ENCODE measurements at regions not wholly inside any gene's neighbourhood (a gene's known extent, or its start where the extent isn't known, plus 50 kb on each side); places are given as distances from the start of the nearest gene placed in this dataset.

- TF ChIP-seq CTCF (IDR thresholded peaks at IDR 0.05) (no peak), POLR2AphosphoS5 (IDR thresholded peaks at IDR 0.05) (no peak)
Measured at GRCh38 chr4:167469436-167469835, 235.1 kb upstream of the SPOCK3 start.
